GM18502 (cell line): ENCODE measurements at regions not wholly inside any gene's neighbourhood (a gene's known extent, or its start where the extent isn't known, plus 50 kb on each side); places are given as distances from the start of the nearest gene placed in this dataset.
A peak's percentile ranks its signal among the peaks of the same experiment; 100 is the strongest.

Experiments
- ATAC-seq: cut with Tn5 transposase; IDR thresholded peaks from one replicate; pipeline ENCODE4 v1.9.1; 2021; ENCODE audit warnings: mild to moderate bottlenecking; ENCODE audit not compliant: unreplicated experiment, poor library complexity

DNA sequence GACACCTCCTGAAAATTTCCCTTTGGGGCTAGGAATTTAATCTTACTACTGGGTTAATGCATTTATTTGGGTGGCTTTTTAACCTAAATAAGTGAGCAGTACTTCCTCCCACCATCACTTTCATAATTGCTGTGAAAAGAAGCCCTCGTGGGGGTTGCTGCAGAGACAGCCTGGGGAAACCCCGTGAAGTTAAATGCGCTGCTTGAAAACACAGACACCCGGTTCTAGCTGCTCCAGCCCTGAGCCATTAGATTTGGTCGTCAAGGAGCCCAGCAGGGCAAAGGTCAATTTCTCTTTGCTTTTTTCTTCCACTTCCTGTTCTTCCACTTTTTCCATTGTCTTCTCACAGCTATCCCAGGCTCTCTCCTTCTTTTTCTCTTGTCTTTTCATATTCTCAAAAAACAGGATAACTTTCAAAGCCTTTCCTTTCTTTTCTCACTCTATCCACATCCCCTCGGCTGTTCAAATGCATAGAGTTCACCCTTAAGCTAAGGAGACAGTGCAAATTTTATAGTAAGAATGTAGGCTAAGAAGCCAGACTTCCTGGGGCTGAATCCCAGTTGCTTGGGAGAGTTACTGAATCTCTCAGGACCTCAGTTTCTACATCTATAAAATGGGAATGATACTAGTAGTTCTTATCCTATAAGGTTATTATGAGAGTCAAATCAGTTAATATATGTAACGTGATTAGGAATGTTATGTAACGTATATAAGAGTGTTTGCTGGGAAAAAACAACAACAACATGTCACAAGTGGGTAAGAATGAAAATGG, 91.5 kb upstream of the ZNF827 start:
- ATAC-seq = peak; percentile 82

DNA sequence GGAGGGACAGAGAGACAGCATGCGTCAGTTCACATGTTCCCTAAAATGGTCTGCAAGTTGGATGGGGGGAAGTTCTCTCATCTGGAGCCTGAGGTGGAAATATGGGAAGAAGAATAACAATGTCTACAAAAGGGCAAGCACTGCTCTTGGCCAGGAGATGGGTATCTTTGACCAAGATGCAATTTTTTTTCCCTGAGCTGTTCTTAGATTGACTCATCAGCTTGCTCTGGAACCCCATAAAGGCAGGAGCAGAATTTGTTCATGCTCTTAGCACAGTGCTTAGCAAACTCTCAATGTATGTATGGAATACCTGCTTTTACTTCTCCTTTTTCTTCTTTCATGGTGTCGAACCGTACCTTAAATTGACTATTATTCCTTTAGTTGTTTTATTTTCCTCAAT, 90.5 kb upstream of the ZNF827 start:
- peak; percentile 64 for ATAC-seq

GRCh38 chr4:146027761-146028160, 89.1 kb upstream of the ZNF827 start:
- ATAC-seq = no peak

- ATAC-seq = peak; percentile 98
Measured at GRCh38 chr4:146023334-146023967, 84.8 kb upstream of the ZNF827 start.

DNA sequence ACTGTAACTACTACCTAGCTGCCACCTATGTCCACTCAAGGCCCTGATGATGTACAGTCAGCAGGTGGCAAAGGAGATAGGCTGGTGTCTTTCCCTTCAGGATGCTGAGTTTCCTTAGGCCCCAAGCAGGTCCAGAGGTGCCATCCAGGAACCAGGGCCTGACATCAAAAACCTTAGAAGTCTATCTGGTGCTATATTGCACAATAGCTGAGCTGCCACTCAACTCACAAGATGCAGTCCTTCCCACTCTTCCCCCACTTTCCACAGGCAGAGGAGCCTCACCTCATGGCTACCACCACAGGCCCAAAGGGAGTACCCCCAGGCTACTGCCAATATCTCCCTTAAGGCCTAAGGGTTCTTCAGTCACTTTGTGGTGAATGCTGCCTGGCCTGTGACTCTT, 83.9 kb upstream of the ZNF827 start:
- ATAC-seq = no peak

GRCh38 chr4:146018247-146018646, 79.6 kb upstream of the ZNF827 start:
- ATAC-seq = no peak

DNA sequence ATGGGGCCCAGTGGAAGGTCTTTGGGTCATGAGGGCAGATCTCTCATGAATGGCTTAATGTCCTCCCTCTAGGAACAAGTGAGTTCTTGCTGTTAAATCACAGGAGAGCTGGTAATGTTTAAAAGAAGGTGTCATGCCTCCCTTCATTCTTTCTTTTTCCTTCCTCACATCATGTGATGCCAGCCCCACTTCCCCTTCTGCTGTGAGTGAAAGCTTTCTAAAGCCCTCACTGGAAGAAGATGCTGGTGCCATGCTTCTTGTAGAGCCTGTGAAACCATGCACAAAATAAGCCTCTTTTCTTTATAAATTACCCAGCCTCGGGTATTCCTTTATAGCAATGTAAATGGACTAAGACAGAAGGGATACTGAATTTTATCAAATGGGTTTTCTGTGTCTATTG, 66.1 kb upstream of the ZNF827 start:
- no peak for ATAC-seq

- ATAC-seq = no peak
Measured at GRCh38 chr4:145988628-145989027, 50.0 kb upstream of the ZNF827 start.
